Keratinocyte (primary cell): ENCODE measurements at regions not wholly inside any gene's neighbourhood (a gene's known extent, or its start where the extent isn't known, plus 50 kb on each side); places are given as distances from the start of the nearest gene placed in this dataset.

Source experiments
- EZH2 ChIP-seq: IDR thresholded peaks from one replicate; pipeline ENCODE4 v1.6.1; 2012; ENCODE audit warnings: inconsistent platforms, mild to moderate bottlenecking, low read length, moderate library complexity
- TF ChIP-seq, protein P1 (sequence below), 3 experiments: IDR thresholded peaks in 1 of 3; conservative IDR thresholded peaks in 1 of 3; optimal IDR thresholded peaks in 1 of 3; 2 replicates in 2 of 3; 3 replicates in 1 of 3; pipeline versions ENCODE3 to v1.5.1; 2011; ENCODE audit warnings: low read length in 3 of 3, mild to moderate bottlenecking in 3 of 3, moderate library complexity in 2 of 3, control low read depth in 1 of 3, inconsistent platforms in 1 of 3; ENCODE audit not compliant: insufficient read depth in 2 of 3; ENCODE audit errors: extremely low read depth in 1 of 3

DNA sequence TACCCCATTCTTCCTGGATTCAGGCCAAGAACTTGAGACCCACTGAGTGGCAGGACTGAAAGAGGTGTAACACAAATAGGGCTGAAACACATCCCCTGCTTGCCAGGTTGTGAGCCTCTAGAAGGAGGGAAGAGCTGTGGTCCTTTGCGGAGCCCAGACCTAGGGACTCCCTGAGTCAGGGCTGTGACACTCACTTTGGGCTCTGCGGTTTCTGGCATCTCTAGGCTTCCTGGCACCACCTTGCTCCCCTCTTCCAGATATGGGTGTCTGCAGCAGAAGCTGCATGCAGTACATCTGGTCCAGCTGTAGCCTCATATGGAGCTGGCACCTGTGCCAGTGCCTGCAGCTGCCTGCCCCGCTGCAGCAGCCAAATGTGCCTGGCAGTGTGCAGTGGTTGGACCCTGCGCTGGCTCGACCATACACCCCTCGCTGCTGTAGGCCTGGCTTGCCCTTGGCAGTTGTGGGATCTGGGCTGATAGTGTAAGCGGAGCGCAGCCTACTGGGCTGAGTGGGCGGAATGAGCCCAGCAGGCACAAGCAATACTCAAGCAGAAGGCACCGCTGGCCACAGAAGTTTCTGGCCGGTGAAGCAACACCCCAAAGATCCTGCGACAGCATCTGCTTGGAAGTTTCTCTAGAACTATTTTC is 290.4 kb downstream of the SLITRK6 start:
- TF ChIP-seq, protein P1, sequence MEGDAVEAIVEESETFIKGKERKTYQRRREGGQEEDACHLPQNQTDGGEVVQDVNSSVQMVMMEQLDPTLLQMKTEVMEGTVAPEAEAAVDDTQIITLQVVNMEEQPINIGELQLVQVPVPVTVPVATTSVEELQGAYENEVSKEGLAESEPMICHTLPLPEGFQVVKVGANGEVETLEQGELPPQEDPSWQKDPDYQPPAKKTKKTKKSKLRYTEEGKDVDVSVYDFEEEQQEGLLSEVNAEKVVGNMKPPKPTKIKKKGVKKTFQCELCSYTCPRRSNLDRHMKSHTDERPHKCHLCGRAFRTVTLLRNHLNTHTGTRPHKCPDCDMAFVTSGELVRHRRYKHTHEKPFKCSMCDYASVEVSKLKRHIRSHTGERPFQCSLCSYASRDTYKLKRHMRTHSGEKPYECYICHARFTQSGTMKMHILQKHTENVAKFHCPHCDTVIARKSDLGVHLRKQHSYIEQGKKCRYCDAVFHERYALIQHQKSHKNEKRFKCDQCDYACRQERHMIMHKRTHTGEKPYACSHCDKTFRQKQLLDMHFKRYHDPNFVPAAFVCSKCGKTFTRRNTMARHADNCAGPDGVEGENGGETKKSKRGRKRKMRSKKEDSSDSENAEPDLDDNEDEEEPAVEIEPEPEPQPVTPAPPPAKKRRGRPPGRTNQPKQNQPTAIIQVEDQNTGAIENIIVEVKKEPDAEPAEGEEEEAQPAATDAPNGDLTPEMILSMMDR (optimal IDR thresholded peaks at IDR 0.05 in 1 of 3, IDR thresholded peaks at IDR 0.05 in 1 of 3, conservative IDR thresholded peaks at IDR 0.05 in 1 of 3; ENCODE audit: extremely low read depth in 1 of 3, insufficient read depth in 2 of 3, low read length in 3 of 3) = peak in 1 of 3 experiments; percentile 63
- no peak for TF ChIP-seq EZH2
